ENCODE measurements at regions not wholly inside any gene's neighbourhood (a gene's known extent, or its start where the extent isn't known, plus 50 kb on each side); places are given as distances from the start of the nearest gene placed in this dataset.

GRCh38 chr12:60468546-60468945 lies 872.7 kb downstream of the SLC16A7 start:
- ChIA-PET CTCF (no interaction called here), POLR2A (no interaction called here)
- ATAC-seq (ENCODE audit: poor library complexity) (no peak), DNase-seq (no peak)
- intact Hi-C loops (cut with DNase I, micrococcal nuclease), result no loop called here
- H3K36me3 Mint-ChIP-seq (ENCODE audit: low read depth), result no peaks in the 10 kb centered on the region
- no peaks in the 10 kb centered on the region for H3K27me3 Mint-ChIP-seq
- H3K9me3 Mint-ChIP-seq, result no peaks in the 10 kb centered on the region
- Histone ChIP-seq H3K27ac (ENCODE audit: low read depth in 1 of 2, low read length in 2 of 2) (no peak overlapping the region), H3K4me1 (ENCODE audit: insufficient read depth, low read length) (no peaks in the 10 kb centered on the region), H3K27me3 (ENCODE audit: control insufficient read depth in 1 of 2, insufficient read depth in 2 of 2, low read length in 2 of 2) (no peaks in the 10 kb centered on the region), H3K36me3 (ENCODE audit: insufficient read depth, low read length) (no peaks in the 10 kb centered on the region), H3K9me3 (ENCODE audit: control insufficient read depth in 1 of 2, insufficient read depth in 1 of 2, low read length in 2 of 2) (no peaks in the 10 kb centered on the region), H3K4me3 (ENCODE audit: low read length) (no peak overlapping the region)
- H3K27ac Mint-ChIP-seq, result no peak overlapping the region
- H3K4me1 Mint-ChIP-seq (ENCODE audit: low read depth), result no peaks in the 10 kb centered on the region
- no peak overlapping the region for H3K4me3 Mint-ChIP-seq
- no peak for TF ChIP-seq CTCF (IDR thresholded peaks at IDR 0.05)

GRCh38 chr12:60475825-60476224 lies 880.0 kb downstream of the SLC16A7 start:
- Histone ChIP-seq H3K36me3 (ENCODE audit: insufficient read depth, low read length) (no peaks in the 10 kb centered on the region), H3K27me3 (ENCODE audit: control insufficient read depth in 1 of 2, insufficient read depth in 2 of 2, low read length in 2 of 2) (no peaks in the 10 kb centered on the region), H3K9me3 (ENCODE audit: control insufficient read depth in 1 of 2, insufficient read depth in 1 of 2, low read length in 2 of 2) (no peaks in the 10 kb centered on the region), H3K4me3 (ENCODE audit: low read length) (no peak overlapping the region), H3K27ac (ENCODE audit: low read depth in 1 of 2, low read length in 2 of 2) (no peak overlapping the region), H3K4me1 (ENCODE audit: insufficient read depth, low read length) (no peaks in the 10 kb centered on the region)
- Mint-ChIP-seq H3K27me3 (no peaks in the 10 kb centered on the region), H3K27ac (no peak overlapping the region), H3K4me3 (no peak overlapping the region), H3K9me3 (peaks cover under 1% of the 10 kb centered on the region), H3K4me1 (ENCODE audit: low read depth) (no peaks in the 10 kb centered on the region), H3K36me3 (ENCODE audit: low read depth) (no peaks in the 10 kb centered on the region)
- ChIA-PET POLR2A (no interaction called here), CTCF (no interaction called here)
- DNase-seq (no peak), ATAC-seq (ENCODE audit: poor library complexity) (no peak)
- TF ChIP-seq CTCF (IDR thresholded peaks at IDR 0.05), result no peak
- intact Hi-C loops (cut with DNase I, micrococcal nuclease), result no loop called here

GRCh38 chr12:60487284-60487683 lies 891.5 kb downstream of the SLC16A7 start:
- H3K27me3 Mint-ChIP-seq, result no peaks in the 10 kb centered on the region
- H3K4me3 Mint-ChIP-seq, result no peak overlapping the region
- H3K9me3 ChIP-seq (ENCODE audit: control insufficient read depth in 1 of 2, insufficient read depth in 1 of 2, low read length in 2 of 2), result no peaks in the 10 kb centered on the region
- no peaks in the 10 kb centered on the region for H3K36me3 Mint-ChIP-seq (ENCODE audit: low read depth)
- H3K4me1 Mint-ChIP-seq (ENCODE audit: low read depth), result no peaks in the 10 kb centered on the region
- H3K9me3 Mint-ChIP-seq, result peaks cover 2% of the 10 kb centered on the region
- DNase-seq, result no peak
- no peak overlapping the region for H3K4me3 ChIP-seq (ENCODE audit: low read length)
- intact Hi-C loops (cut with DNase I, micrococcal nuclease), result no loop called here
- no peak overlapping the region for H3K27ac Mint-ChIP-seq
- POLR2A ChIA-PET, result no interaction called here
- no peak overlapping the region for H3K27ac ChIP-seq (ENCODE audit: low read depth in 1 of 2, low read length in 2 of 2)
- no peaks in the 10 kb centered on the region for H3K36me3 ChIP-seq (ENCODE audit: insufficient read depth, low read length)
- ATAC-seq (ENCODE audit: poor library complexity), result no peak
- CTCF ChIA-PET, result no interaction called here
- H3K27me3 ChIP-seq (ENCODE audit: control insufficient read depth in 1 of 2, insufficient read depth in 2 of 2, low read length in 2 of 2), result no peaks in the 10 kb centered on the region
- no peaks in the 10 kb centered on the region for H3K4me1 ChIP-seq (ENCODE audit: insufficient read depth, low read length)
- no peak for TF ChIP-seq CTCF (IDR thresholded peaks at IDR 0.05)
